B cell (primary cell): ENCODE measurements at regions not wholly inside any gene's neighbourhood (a gene's known extent, or its start where the extent isn't known, plus 50 kb on each side); places are given as distances from the start of the nearest gene placed in this dataset.

ENCODE experiments used
- ATAC-seq: fragments of 200-7000 bp; cut with Tn5 transposase; one replicate; pipeline ENCODE4 v1.10.0; 2021; ENCODE audit warnings: low read depth, mild to moderate bottlenecking, moderate number of reproducible peaks, moderate library complexity
- CTCF ChIA-PET: fragments of 350-600 bp; sonication (Branson Sonifier 250); formaldehyde crosslinking; loops from one replicate; lab custom pipeline; 2021; ENCODE audit warnings: antibody characterized with exemption, inconsistent platforms; lab: Charles Lee
- POLR2A ChIA-PET: fragments of 350-600 bp; sonication (Branson Sonifier 250); formaldehyde crosslinking; loops from one replicate; lab custom pipeline; 2021; ENCODE audit warnings: antibody characterized with exemption; lab: Charles Lee
- DNase-seq: peaks from one replicate; pipeline ENCODE4 v3.0.0; 2013
- H2AFZ ChIP-seq: 2 replicates; pipeline ENCODE4 v1.6.1; 2012; ENCODE audit warnings: mild to moderate bottlenecking, low read depth, low read length; ENCODE audit not compliant: insufficient read depth, poor library complexity, severe bottlenecking
- H3K27ac ChIP-seq, 2 donors: 1 replicate in 1 of 2; 2 replicates in 1 of 2; pipeline ENCODE4 v1.5.1; 2012 to 2013; ENCODE audit warnings: low read length in 2 of 2, mild to moderate bottlenecking in 2 of 2, moderate library complexity in 1 of 2
- H3K27me3 ChIP-seq, 4 experiments: fragments of 200-600 bp in 1 of 4; sonication (generic) in 1 of 4; replicated peaks in 1 of 4; 1 replicate in 2 of 4; 2 replicates in 2 of 4; pipeline versions ENCODE4 v1.6.1 to v1.7.0; 2013 to 2016; ENCODE audit warnings: low read length in 3 of 4, mild to moderate bottlenecking in 2 of 4, mixed read lengths in 1 of 4, moderate library complexity in 1 of 4; ENCODE audit not compliant: insufficient read depth in 4 of 4, control insufficient read depth in 3 of 4; ENCODE audit errors: control extremely low read depth in 1 of 4
- H3K36me3 ChIP-seq, 2 experiments: replicated peaks in 1 of 2; 1 replicate in 1 of 2; 2 replicates in 1 of 2; pipeline versions ENCODE4 v1.6.1 to v1.7.1; 2013; ENCODE audit warnings: low read length in 1 of 2; ENCODE audit not compliant: insufficient read depth in 2 of 2, control insufficient read depth in 1 of 2; ENCODE audit errors: control extremely low read depth in 1 of 2, extremely low read depth in 1 of 2
- H3K4me1 ChIP-seq, 2 donors: fragments of 200-600 bp in 1 of 2; sonication (generic) in 1 of 2; 1 replicate in 1 of 2; 2 replicates in 1 of 2; pipeline versions ENCODE4 v1.5.1 to v1.6.1; 2013 to 2017; ENCODE audit warnings: low read length in 2 of 2; ENCODE audit not compliant: control insufficient read depth in 2 of 2, insufficient read depth in 2 of 2
- H3K4me2 ChIP-seq: replicated peaks from 2 replicates; pipeline ENCODE3; 2012; ENCODE audit warnings: mild to moderate bottlenecking, low read depth, low read length; ENCODE audit not compliant: poor library complexity, severe bottlenecking
- H3K4me3 ChIP-seq, 5 experiments: fragments of 200-600 bp in 1 of 5; sonication (generic) in 1 of 5; 1 replicate in 3 of 5; 2 replicates in 2 of 5; pipeline versions ENCODE4 v1.5.1 to v1.7.0; 2011 to 2016; ENCODE audit warnings: low read length in 4 of 5, mild to moderate bottlenecking in 4 of 5, low read depth in 2 of 5, control low read depth in 1 of 5, moderate library complexity in 1 of 5; ENCODE audit not compliant: insufficient read depth in 1 of 5; ENCODE audit errors: control extremely low read depth in 1 of 5, extremely low read depth in 1 of 5
- H3K79me2 ChIP-seq: fragments of 200-600 bp; sonication (generic); one replicate; pipeline ENCODE4 v1.6.0; 2016; ENCODE audit warnings: low read length; ENCODE audit not compliant: control insufficient read depth, insufficient read depth
- H3K9ac ChIP-seq: fragments of 200-600 bp; sonication (generic); 2 replicates; pipeline ENCODE4 v1.6.1; 2017; ENCODE audit warnings: mild to moderate bottlenecking, low read length, moderate library complexity
- H3K9me3 ChIP-seq, 3 donors: one replicate each; pipeline versions ENCODE4 v1.6.1 to v1.7.1; 2013; ENCODE audit warnings: low read length in 2 of 3; ENCODE audit not compliant: control insufficient read depth in 2 of 3, insufficient read depth in 1 of 3; ENCODE audit errors: control extremely low read depth in 1 of 3
- H4K20me1 ChIP-seq: 2 replicates; pipeline ENCODE4 v1.6.0; 2012; ENCODE audit warnings: mild to moderate bottlenecking, low read length; ENCODE audit not compliant: insufficient read depth, control insufficient read depth, poor library complexity, severe bottlenecking
- H3K27ac Mint-ChIP-seq: one replicate; pipeline ENCODE4 v1.8.0; 2021; ENCODE audit warnings: mixed read lengths
- H3K27me3 Mint-ChIP-seq: one replicate; pipeline ENCODE4 v1.8.0; 2021; ENCODE audit warnings: mixed read lengths
- H3K4me1 Mint-ChIP-seq: one replicate; pipeline ENCODE4 v1.8.0; 2021; ENCODE audit warnings: mixed read lengths
- H3K4me3 Mint-ChIP-seq: one replicate; pipeline ENCODE4 v1.8.0; 2021; ENCODE audit warnings: mixed read lengths
- H3K9me3 Mint-ChIP-seq: one replicate; pipeline ENCODE4 v1.8.0; 2022; ENCODE audit warnings: mixed read lengths; ENCODE audit not compliant: insufficient read depth
- EZH2 ChIP-seq: IDR thresholded peaks from 2 replicates; pipeline ENCODE4 v1.6.1; 2012; ENCODE audit warnings: borderline replicate concordance, low read depth, mild to moderate bottlenecking, moderate library complexity, low read length; ENCODE audit not compliant: insufficient read depth, poor library complexity, severe bottlenecking
- WGBS: methylation state at CpG from one replicate; pipeline ENCODE4 v1.1.5; 2013; ENCODE audit warnings: missing lambda C conversion rate; ENCODE audit not compliant: insufficient coverage; 5-methylcytosine and 5-hydroxymethylcytosine counted together
- intact Hi-C: fragments of 100-400 bp; cut with micrococcal nuclease; formaldehyde crosslinking; loops from one replicate; pipeline ENCODE4 v1.10.0; 2022
- TF ChIP-seq, protein P1 (sequence below): fragments of 200-600 bp; IDR thresholded peaks from one replicate; pipeline ENCODE4 v1.8.0; 2022; ENCODE audit warnings: antibody characterized with exemption, mild to moderate bottlenecking

DNA sequence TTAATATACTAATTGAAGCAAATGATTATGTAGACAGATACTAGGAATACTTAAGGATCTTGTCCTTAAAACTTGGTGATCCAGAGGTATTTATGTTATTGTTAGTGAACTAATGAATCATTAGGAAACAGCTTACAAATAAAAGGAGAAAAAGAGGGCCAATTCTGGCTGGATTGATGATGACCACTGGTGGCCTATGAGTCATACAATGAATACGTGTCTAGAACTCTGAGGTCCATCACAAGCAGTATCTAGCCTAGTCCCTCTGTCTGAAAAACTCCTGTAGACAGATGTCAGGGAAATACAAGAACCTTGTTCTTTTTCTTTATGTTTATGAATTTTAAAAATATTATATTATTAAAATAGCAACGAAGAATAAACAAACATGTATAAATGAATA lies 51.7 kb upstream of the RTL1 start:
- no peaks in the 10 kb centered on the region for H4K20me1 ChIP-seq
- Mint-ChIP-seq H3K9me3 (no peaks in the 10 kb centered on the region), H3K4me1 (no peaks in the 10 kb centered on the region), H3K27ac (no peak overlapping the region), H3K27me3 (peaks cover 4% of the 10 kb centered on the region), H3K4me3 (no peak overlapping the region)
- H3K79me2 ChIP-seq, result no peaks in the 10 kb centered on the region
- H3K27ac ChIP-seq, result no peak overlapping the region
- intact Hi-C loops, result no loop called here
- peaks cover 0 to under 1% (median 0%) of the 10 kb centered on the region in 4 experiments for H3K27me3 ChIP-seq
- no peaks in the 10 kb centered on the region for H3K4me1 ChIP-seq
- no peak overlapping the region for H3K9ac ChIP-seq
- no peaks in the 10 kb centered on the region for H3K36me3 ChIP-seq
- no CpG with 5 or more reads among the region's 2 CpGs for WGBS
- CTCF ChIA-PET, result no interaction called here
- DNase-seq (no peak), ATAC-seq (no peak)
- POLR2A ChIA-PET, result no interaction called here
- H3K4me3 ChIP-seq, result no peak overlapping the region
- no peak overlapping the region for H3K4me2 ChIP-seq
- no peaks in the 10 kb centered on the region for H3K9me3 ChIP-seq
- TF ChIP-seq, protein P1, sequence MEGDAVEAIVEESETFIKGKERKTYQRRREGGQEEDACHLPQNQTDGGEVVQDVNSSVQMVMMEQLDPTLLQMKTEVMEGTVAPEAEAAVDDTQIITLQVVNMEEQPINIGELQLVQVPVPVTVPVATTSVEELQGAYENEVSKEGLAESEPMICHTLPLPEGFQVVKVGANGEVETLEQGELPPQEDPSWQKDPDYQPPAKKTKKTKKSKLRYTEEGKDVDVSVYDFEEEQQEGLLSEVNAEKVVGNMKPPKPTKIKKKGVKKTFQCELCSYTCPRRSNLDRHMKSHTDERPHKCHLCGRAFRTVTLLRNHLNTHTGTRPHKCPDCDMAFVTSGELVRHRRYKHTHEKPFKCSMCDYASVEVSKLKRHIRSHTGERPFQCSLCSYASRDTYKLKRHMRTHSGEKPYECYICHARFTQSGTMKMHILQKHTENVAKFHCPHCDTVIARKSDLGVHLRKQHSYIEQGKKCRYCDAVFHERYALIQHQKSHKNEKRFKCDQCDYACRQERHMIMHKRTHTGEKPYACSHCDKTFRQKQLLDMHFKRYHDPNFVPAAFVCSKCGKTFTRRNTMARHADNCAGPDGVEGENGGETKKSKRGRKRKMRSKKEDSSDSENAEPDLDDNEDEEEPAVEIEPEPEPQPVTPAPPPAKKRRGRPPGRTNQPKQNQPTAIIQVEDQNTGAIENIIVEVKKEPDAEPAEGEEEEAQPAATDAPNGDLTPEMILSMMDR, result no peak
- TF ChIP-seq EZH2, result no peak
- no peak overlapping the region for H2AFZ ChIP-seq

DNA sequence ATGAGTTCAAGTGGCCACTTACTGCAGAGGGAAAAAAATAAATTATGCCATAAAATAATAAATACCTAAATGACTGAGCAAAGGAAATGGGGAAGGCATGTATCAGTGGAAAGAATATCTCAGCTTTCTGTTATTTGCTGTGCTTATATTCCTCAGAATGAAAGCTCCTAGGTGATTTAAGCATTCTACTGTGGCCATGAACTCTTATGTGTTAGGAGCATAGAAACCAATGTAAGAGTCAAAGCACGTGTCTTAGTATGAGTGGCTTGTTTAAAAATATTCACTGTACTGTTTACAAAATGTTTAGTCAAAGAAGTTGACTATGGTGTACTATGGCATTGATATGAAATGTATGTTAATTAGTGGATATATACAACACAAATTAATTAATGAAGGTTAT lies 59.0 kb upstream of the RTL1 start:
- Mint-ChIP-seq H3K4me3 (no peak overlapping the region), H3K27me3 (peaks cover 4% of the 10 kb centered on the region), H3K4me1 (no peaks in the 10 kb centered on the region), H3K9me3 (no peaks in the 10 kb centered on the region), H3K27ac (no peak overlapping the region)
- DNase-seq, result no peak
- no peak for ATAC-seq
- POLR2A ChIA-PET, result no interaction called here
- Histone ChIP-seq H3K27ac (no peak overlapping the region), H3K36me3 (no peaks in the 10 kb centered on the region), H3K9me3 (no peaks in the 10 kb centered on the region), H3K9ac (no peak overlapping the region), H4K20me1 (no peaks in the 10 kb centered on the region), H3K4me3 (no peak overlapping the region), H2AFZ (no peak overlapping the region), H3K4me2 (no peak overlapping the region), H3K79me2 (no peaks in the 10 kb centered on the region), H3K27me3 (peaks cover 0 to 3% (median 0%) of the 10 kb centered on the region in 4 experiments), H3K4me1 (no peaks in the 10 kb centered on the region)
- TF ChIP-seq, protein P1, result no peak
- TF ChIP-seq EZH2, result no peak
- CTCF ChIA-PET, result no interaction called here
- intact Hi-C loops, result no loop called here
- WGBS, result no CpG with 5 or more reads among the region's 1 CpG
